Panc1 (cell line): ENCODE measurements at regions not wholly inside any gene's neighbourhood (a gene's known extent, or its start where the extent isn't known, plus 50 kb on each side); places are given as distances from the start of the nearest gene placed in this dataset.

Source experiments
- ATAC-seq: fragments of 200-7000 bp; cut with Tn5 transposase; 2 replicates; pipeline ENCODE4 v1.9.1; 2020; ENCODE audit warnings: mild to moderate bottlenecking, moderate library complexity
- BruUV-seq: library from RNA; stranded (reverse); fragments of 400-500 nt; replicated peaks from 2 replicates; lab custom pipeline; 2021; lab: Mats Ljungman, UMichigan
- CTCF ChIA-PET: fragments of 300-600 bp; sonication (Branson Sonifier 250); formaldehyde crosslinking; loops from one replicate; lab custom pipeline; 2022; ENCODE audit warnings: antibody characterized with exemption; lab: Charles Lee
- POLR2A ChIA-PET: fragments of 300-600 bp; sonication (Branson Sonifier 250); formaldehyde crosslinking; loops from one replicate; lab custom pipeline; 2022; ENCODE audit warnings: antibody characterized with exemption; lab: Charles Lee
- DNase-seq: peaks from one replicate; pipeline ENCODE4 v3.0.0-alpha.2; 2010; ENCODE audit warnings: low read depth, low spot score
- H3K27ac ChIP-seq: 2 replicates; pipeline ENCODE4 v1.5.1; 2011; ENCODE audit warnings: mild to moderate bottlenecking, low read length, inconsistent platforms
- H3K27me3 ChIP-seq: fragments of 200-500 bp; sonication (Bioruptor generic); 2 replicates; pipeline ENCODE4 v1.6.0; 2014; ENCODE audit warnings: low read length, inconsistent platforms; ENCODE audit not compliant: control insufficient read depth, insufficient read depth
- H3K36me3 ChIP-seq: fragments of 200-500 bp; sonication (Bioruptor generic); 2 replicates; pipeline ENCODE4 v1.5.1; 2014; ENCODE audit warnings: inconsistent platforms, mild to moderate bottlenecking, low read length, moderate library complexity; ENCODE audit not compliant: control insufficient read depth, insufficient read depth
- H3K4me1 ChIP-seq: 2 replicates; pipeline ENCODE4 v1.5.1; 2011; ENCODE audit warnings: inconsistent platforms, mild to moderate bottlenecking, low read length, moderate library complexity; ENCODE audit not compliant: control insufficient read depth, insufficient read depth
- H3K4me3 ChIP-seq, 2 experiments: 2 replicates each; pipeline ENCODE4 v1.5.1; 2011 to 2012; ENCODE audit warnings: low read depth in 2 of 2, low read length in 2 of 2, mild to moderate bottlenecking in 2 of 2, inconsistent platforms in 1 of 2, moderate library complexity in 1 of 2
- H3K9me3 ChIP-seq: fragments of 200-500 bp; sonication (Bioruptor generic); 2 replicates; pipeline ENCODE4 v1.5.1; 2014; ENCODE audit warnings: low read depth, mild to moderate bottlenecking, inconsistent platforms, low read length, moderate library complexity; ENCODE audit not compliant: control insufficient read depth, insufficient read depth
- CTCF ChIP-seq: fragments of 450-650 bp; IDR thresholded peaks from 2 replicates; pipeline ENCODE4 v1.5.1; 2017; ENCODE audit warnings: mild to moderate bottlenecking
- POLR2AphosphoS5 ChIP-seq: IDR thresholded peaks from 2 replicates; pipeline ENCODE4 v1.6.1; 2012; ENCODE audit warnings: mild to moderate bottlenecking, low read depth, low read length, moderate library complexity
- REST ChIP-seq, 2 experiments: IDR thresholded peaks; 2 replicates each; pipeline ENCODE4 v1.6.1; 2011 to 2012; ENCODE audit warnings: low read depth in 2 of 2, control low read depth in 1 of 2, low read length in 1 of 2, mild to moderate bottlenecking in 1 of 2, moderate library complexity in 1 of 2; ENCODE audit not compliant: insufficient read depth in 1 of 2
- SIN3A ChIP-seq: IDR thresholded peaks from 2 replicates; pipeline ENCODE4 v1.6.1; 2012; ENCODE audit warnings: low read depth, mild to moderate bottlenecking, low read length, moderate library complexity, borderline replicate concordance; ENCODE audit not compliant: insufficient read depth
- TCF7L2 ChIP-seq: IDR thresholded peaks from 2 replicates; pipeline ENCODE4 v1.6.1; 2011; ENCODE audit warnings: mild to moderate bottlenecking, low read depth, low read length, inconsistent platforms
- in situ Hi-C: cut with HindIII; loops from 2 replicates; pipeline ENCODE4 v1.10.0; 2016; ENCODE audit warnings: low sequenced_read_pairs, low pct_unique_long_range_greater_than_20kb
- intact Hi-C: fragments of 100-400 bp; cut with micrococcal nuclease; formaldehyde crosslinking; loops from one replicate; pipeline ENCODE4 v1.10.0; 2022; ENCODE audit not compliant: unreplicated experiment

- in situ Hi-C loops, result no loop called here
- intact Hi-C loops, result no loop called here
- no peak overlapping the region for H3K27ac ChIP-seq
- no peaks in the 10 kb centered on the region for H3K4me1 ChIP-seq
- CTCF ChIA-PET, result no interaction called here
- no peaks in the 10 kb centered on the region for H3K9me3 ChIP-seq
- POLR2A ChIA-PET, result no interaction called here
- no TSS peak for BruUV-seq
- H3K27me3 ChIP-seq, result no peaks in the 10 kb centered on the region
- no peak for DNase-seq
- H3K36me3 ChIP-seq, result no peaks in the 10 kb centered on the region
- TF ChIP-seq TCF7L2, result no peak
- TF ChIP-seq CTCF, result no peak
- TF ChIP-seq REST (IDR thresholded peaks at IDR 0.05; ENCODE audit: insufficient read depth in 1 of 2, low read depth in 2 of 2, low read length in 1 of 2), result no peak
- no peak for TF ChIP-seq POLR2AphosphoS5
- TF ChIP-seq SIN3A, result no peak
- ATAC-seq, result no peak
- no peak overlapping the region for H3K4me3 ChIP-seq
Observed at GRCh38 chr16:52624891-52625290, 77.9 kb upstream of the TOX3 start.

GRCh38 chr16:52621651-52622050 lies 74.7 kb upstream of the TOX3 start:
- DNase-seq (no peak), ATAC-seq (no peak)
- Histone ChIP-seq H3K4me1 (no peaks in the 10 kb centered on the region), H3K27ac (no peak overlapping the region), H3K4me3 (no peak overlapping the region), H3K9me3 (no peaks in the 10 kb centered on the region), H3K36me3 (no peaks in the 10 kb centered on the region), H3K27me3 (no peaks in the 10 kb centered on the region)
- ChIA-PET CTCF (no interaction called here), POLR2A (no interaction called here)
- no peak for TF ChIP-seq POLR2AphosphoS5
- TF ChIP-seq TCF7L2, result no peak
- no peak for TF ChIP-seq REST (IDR thresholded peaks at IDR 0.05; ENCODE audit: insufficient read depth in 1 of 2, low read depth in 2 of 2, low read length in 1 of 2)
- TF ChIP-seq SIN3A, result no peak
- no peak for TF ChIP-seq CTCF
- intact Hi-C loops (no loop called here), in situ Hi-C loops (no loop called here)
- BruUV-seq, result no TSS peak
